ENCODE measurements at regions not wholly inside any gene's neighbourhood (a gene's known extent, or its start where the extent isn't known, plus 50 kb on each side); places are given as distances from the start of the nearest gene placed in this dataset.

GRCh38 chr7:80278737-80279136, 144.1 kb downstream of the GNAI1 start:
- Histone ChIP-seq H3K36me3 (ENCODE audit: low read depth) (no peaks in the 10 kb centered on the region), H3K9me3 (no peaks in the 10 kb centered on the region), H3K4me3 (no peak overlapping the region), H3K4me1 (ENCODE audit: low read depth) (peaks cover 6% of the 10 kb centered on the region)
- TF ChIP-seq CTCF (IDR thresholded peaks at IDR 0.05), result no peak
- DNase-seq (no peak), ATAC-seq (no peak)
- intact Hi-C loops (cut with DNase I, micrococcal nuclease), result no loop called here

GRCh38 chr7:80277434-80278427, 143.1 kb downstream of the GNAI1 start:
- ATAC-seq, result peak; percentile 93
- H3K36me3 ChIP-seq (ENCODE audit: low read depth), result no peaks in the 10 kb centered on the region
- no peak for TF ChIP-seq CTCF (IDR thresholded peaks at IDR 0.05)
- intact Hi-C loops (cut with DNase I, micrococcal nuclease), result no loop called here
- no peaks in the 10 kb centered on the region for H3K9me3 ChIP-seq
- peak in 1 of 3 donors; percentile 35 for DNase-seq
- peaks cover 6% of the 10 kb centered on the region for H3K4me1 ChIP-seq (ENCODE audit: low read depth)
- no peak overlapping the region for H3K4me3 ChIP-seq
